ENCODE measurements at regions not wholly inside any gene's neighbourhood (a gene's known extent, or its start where the extent isn't known, plus 50 kb on each side); places are given as distances from the start of the nearest gene placed in this dataset.

DNA sequence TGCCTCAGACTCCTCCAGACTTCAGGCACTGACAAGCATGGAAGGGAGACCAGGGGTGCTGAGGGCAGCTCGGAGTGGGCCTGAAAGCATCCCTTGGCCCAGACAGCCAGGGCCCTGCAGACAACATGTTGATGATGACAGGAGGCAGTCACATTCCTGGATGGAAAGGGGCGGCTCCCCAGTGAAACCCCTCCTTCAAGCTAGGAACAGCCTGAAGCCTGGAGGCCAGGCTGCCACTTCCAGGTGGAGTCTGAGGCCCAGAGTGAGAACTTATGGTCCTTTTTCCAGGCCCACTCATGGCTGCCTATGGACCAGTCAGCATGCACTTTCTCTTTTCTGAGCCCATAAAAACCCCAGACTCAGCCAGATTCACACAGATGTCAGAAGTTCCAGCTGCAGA lies 104.2 kb upstream of the HCN1 start:
- ChIA-PET POLR2A (no interaction called here), CTCF (no interaction called here)
- in situ Hi-C loops (cut with HindIII; ENCODE audit: low pct_unique_long_range_greater_than_20kb, low sequenced_read_pairs) (no loop called here), intact Hi-C loops (cut with micrococcal nuclease; ENCODE audit: unreplicated experiment) (no loop called here)
- Histone ChIP-seq H3K27ac (ENCODE audit: low read length) (no peak overlapping the region), H3K4me1 (ENCODE audit: control insufficient read depth, insufficient read depth, low read length) (no peaks in the 10 kb centered on the region), H3K4me3 (ENCODE audit: low read depth in 2 of 2, low read length in 2 of 2) (no peak overlapping the region), H3K27me3 (ENCODE audit: control insufficient read depth, insufficient read depth, low read length) (no peaks in the 10 kb centered on the region), H3K36me3 (ENCODE audit: control insufficient read depth, insufficient read depth, low read length) (no peaks in the 10 kb centered on the region), H3K9me3 (ENCODE audit: control insufficient read depth, insufficient read depth, low read depth, low read length) (peaks cover 13% of the 10 kb centered on the region; the same call in 1 of the 2 replicates)
- TF ChIP-seq, protein P1, sequence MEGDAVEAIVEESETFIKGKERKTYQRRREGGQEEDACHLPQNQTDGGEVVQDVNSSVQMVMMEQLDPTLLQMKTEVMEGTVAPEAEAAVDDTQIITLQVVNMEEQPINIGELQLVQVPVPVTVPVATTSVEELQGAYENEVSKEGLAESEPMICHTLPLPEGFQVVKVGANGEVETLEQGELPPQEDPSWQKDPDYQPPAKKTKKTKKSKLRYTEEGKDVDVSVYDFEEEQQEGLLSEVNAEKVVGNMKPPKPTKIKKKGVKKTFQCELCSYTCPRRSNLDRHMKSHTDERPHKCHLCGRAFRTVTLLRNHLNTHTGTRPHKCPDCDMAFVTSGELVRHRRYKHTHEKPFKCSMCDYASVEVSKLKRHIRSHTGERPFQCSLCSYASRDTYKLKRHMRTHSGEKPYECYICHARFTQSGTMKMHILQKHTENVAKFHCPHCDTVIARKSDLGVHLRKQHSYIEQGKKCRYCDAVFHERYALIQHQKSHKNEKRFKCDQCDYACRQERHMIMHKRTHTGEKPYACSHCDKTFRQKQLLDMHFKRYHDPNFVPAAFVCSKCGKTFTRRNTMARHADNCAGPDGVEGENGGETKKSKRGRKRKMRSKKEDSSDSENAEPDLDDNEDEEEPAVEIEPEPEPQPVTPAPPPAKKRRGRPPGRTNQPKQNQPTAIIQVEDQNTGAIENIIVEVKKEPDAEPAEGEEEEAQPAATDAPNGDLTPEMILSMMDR (IDR thresholded peaks at IDR 0.05) = no peak
- TF ChIP-seq POLR2AphosphoS5 (IDR thresholded peaks at IDR 0.05; ENCODE audit: low read depth, low read length) (no peak), TCF7L2 (IDR thresholded peaks at IDR 0.05; ENCODE audit: low read depth, low read length) (no peak), SIN3A (IDR thresholded peaks at IDR 0.05; ENCODE audit: borderline replicate concordance, insufficient read depth, low read depth, low read length) (no peak)
- TF ChIP-seq, protein P2, sequence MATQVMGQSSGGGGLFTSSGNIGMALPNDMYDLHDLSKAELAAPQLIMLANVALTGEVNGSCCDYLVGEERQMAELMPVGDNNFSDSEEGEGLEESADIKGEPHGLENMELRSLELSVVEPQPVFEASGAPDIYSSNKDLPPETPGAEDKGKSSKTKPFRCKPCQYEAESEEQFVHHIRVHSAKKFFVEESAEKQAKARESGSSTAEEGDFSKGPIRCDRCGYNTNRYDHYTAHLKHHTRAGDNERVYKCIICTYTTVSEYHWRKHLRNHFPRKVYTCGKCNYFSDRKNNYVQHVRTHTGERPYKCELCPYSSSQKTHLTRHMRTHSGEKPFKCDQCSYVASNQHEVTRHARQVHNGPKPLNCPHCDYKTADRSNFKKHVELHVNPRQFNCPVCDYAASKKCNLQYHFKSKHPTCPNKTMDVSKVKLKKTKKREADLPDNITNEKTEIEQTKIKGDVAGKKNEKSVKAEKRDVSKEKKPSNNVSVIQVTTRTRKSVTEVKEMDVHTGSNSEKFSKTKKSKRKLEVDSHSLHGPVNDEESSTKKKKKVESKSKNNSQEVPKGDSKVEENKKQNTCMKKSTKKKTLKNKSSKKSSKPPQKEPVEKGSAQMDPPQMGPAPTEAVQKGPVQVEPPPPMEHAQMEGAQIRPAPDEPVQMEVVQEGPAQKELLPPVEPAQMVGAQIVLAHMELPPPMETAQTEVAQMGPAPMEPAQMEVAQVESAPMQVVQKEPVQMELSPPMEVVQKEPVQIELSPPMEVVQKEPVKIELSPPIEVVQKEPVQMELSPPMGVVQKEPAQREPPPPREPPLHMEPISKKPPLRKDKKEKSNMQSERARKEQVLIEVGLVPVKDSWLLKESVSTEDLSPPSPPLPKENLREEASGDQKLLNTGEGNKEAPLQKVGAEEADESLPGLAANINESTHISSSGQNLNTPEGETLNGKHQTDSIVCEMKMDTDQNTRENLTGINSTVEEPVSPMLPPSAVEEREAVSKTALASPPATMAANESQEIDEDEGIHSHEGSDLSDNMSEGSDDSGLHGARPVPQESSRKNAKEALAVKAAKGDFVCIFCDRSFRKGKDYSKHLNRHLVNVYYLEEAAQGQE (IDR thresholded peaks at IDR 0.05; ENCODE audit: insufficient read depth in 1 of 2, low read depth in 2 of 2, low read length in 1 of 2) = no peak
- DNase-seq (ENCODE audit: low read depth, low spot score) (no peak), ATAC-seq (no peak)
- no TSS peak for BruUV-seq (replicated peaks)

DNA sequence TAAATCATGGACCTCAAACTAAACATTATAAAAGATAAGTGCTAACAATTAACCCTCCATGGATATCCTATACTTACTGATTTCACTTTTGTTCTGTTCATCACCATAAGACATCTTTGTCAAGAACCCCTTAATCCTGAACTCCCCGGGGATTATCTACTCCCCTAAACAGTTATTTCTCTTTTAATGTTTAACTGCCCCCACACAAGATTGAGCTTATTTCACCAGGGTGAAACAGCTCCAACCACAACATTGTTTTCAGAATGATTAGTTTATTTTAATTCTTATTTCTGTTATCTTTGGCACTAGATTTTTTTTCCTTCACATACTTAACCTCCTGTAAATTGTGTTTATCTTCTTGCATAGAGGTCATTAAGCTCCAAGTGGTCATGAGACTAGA lies 103.2 kb upstream of the HCN1 start:
- POLR2A ChIA-PET = interaction anchor here (0.6 kb wide), 1 partner anchor 90 kb away, joined by 3 read pairs; no protein-coding TSS in a partner anchor

More for the DNA sequence above, 103.2 kb upstream of the HCN1 start:
- Histone ChIP-seq H3K4me1 (ENCODE audit: control insufficient read depth, insufficient read depth, low read length) (no peaks in the 10 kb centered on the region), H3K27me3 (ENCODE audit: control insufficient read depth, insufficient read depth, low read length) (no peaks in the 10 kb centered on the region), H3K9me3 (ENCODE audit: control insufficient read depth, insufficient read depth, low read depth, low read length) (peaks cover 13% of the 10 kb centered on the region; the same call in 1 of the 2 replicates), H3K27ac (ENCODE audit: low read length) (no peak overlapping the region), H3K4me3 (ENCODE audit: low read depth in 2 of 2, low read length in 2 of 2) (no peak overlapping the region), H3K36me3 (ENCODE audit: control insufficient read depth, insufficient read depth, low read length) (no peaks in the 10 kb centered on the region)
- no peak for ATAC-seq
- no TSS peak for BruUV-seq (replicated peaks)
- CTCF ChIA-PET = no interaction called here
- TF ChIP-seq, protein P1 (IDR thresholded peaks at IDR 0.05) = no peak
- TF ChIP-seq, protein P2 (IDR thresholded peaks at IDR 0.05; ENCODE audit: insufficient read depth in 1 of 2, low read depth in 2 of 2, low read length in 1 of 2) = no peak
- TF ChIP-seq POLR2AphosphoS5 (IDR thresholded peaks at IDR 0.05; ENCODE audit: low read depth, low read length) = no peak
- no peak for TF ChIP-seq SIN3A (IDR thresholded peaks at IDR 0.05; ENCODE audit: borderline replicate concordance, insufficient read depth, low read depth, low read length)
- no peak for TF ChIP-seq TCF7L2 (IDR thresholded peaks at IDR 0.05; ENCODE audit: low read depth, low read length)
- in situ Hi-C loops (cut with HindIII; ENCODE audit: low pct_unique_long_range_greater_than_20kb, low sequenced_read_pairs) = no loop called here
- intact Hi-C loops (cut with micrococcal nuclease; ENCODE audit: unreplicated experiment) = no loop called here
- DNase-seq (ENCODE audit: low read depth, low spot score) = no peak
